ENCODE measurements at regions not wholly inside any gene's neighbourhood (a gene's known extent, or its start where the extent isn't known, plus 50 kb on each side); places are given as distances from the start of the nearest gene placed in this dataset.

GRCh38 chr2:228535396-228535795, 353.9 kb upstream of the SPHKAP start:
- CTCF ChIA-PET, result no interaction called here
- peaks cover 2% of the 10 kb centered on the region for H3K9me3 Mint-ChIP-seq
- TF ChIP-seq CTCF (IDR thresholded peaks at IDR 0.05), result no peak

GRCh38 chr2:228533156-228533555, 351.7 kb upstream of the SPHKAP start:
- ChIA-PET CTCF (no interaction called here), POLR2A (no interaction called here)
- Histone ChIP-seq H3K27ac (ENCODE audit: low read depth in 1 of 2, low read length in 2 of 2) (no peak overlapping the region), H3K4me3 (ENCODE audit: low read length) (no peak overlapping the region), H3K36me3 (ENCODE audit: insufficient read depth, low read length) (no peaks in the 10 kb centered on the region), H3K9me3 (ENCODE audit: control insufficient read depth in 1 of 2, insufficient read depth in 1 of 2, low read length in 2 of 2) (peaks cover 0 to 3% of the 10 kb centered on the region in 2 experiments), H3K4me1 (ENCODE audit: insufficient read depth, low read length) (no peaks in the 10 kb centered on the region), H3K27me3 (ENCODE audit: control insufficient read depth in 1 of 2, insufficient read depth in 2 of 2, low read length in 2 of 2) (no peaks in the 10 kb centered on the region)
- no peak for DNase-seq
- Mint-ChIP-seq H3K36me3 (ENCODE audit: low read depth) (no peaks in the 10 kb centered on the region), H3K9me3 (peaks cover 6% of the 10 kb centered on the region), H3K4me3 (no peak overlapping the region), H3K4me1 (ENCODE audit: low read depth) (no peaks in the 10 kb centered on the region), H3K27ac (no peak overlapping the region), H3K27me3 (no peaks in the 10 kb centered on the region)
- intact Hi-C loops (cut with DNase I, micrococcal nuclease), result no loop called here
- no peak for TF ChIP-seq CTCF (IDR thresholded peaks at IDR 0.05)
- no peak for ATAC-seq (ENCODE audit: poor library complexity)

More at GRCh38 chr2:228535396-228535795, 353.9 kb upstream of the SPHKAP start:
- no peaks in the 10 kb centered on the region for H3K27me3 ChIP-seq (ENCODE audit: control insufficient read depth in 1 of 2, insufficient read depth in 2 of 2, low read length in 2 of 2)
- no peaks in the 10 kb centered on the region for H3K4me1 Mint-ChIP-seq (ENCODE audit: low read depth)
- no peaks in the 10 kb centered on the region for H3K36me3 ChIP-seq (ENCODE audit: insufficient read depth, low read length)
- no peak for ATAC-seq (ENCODE audit: poor library complexity)
- H3K27me3 Mint-ChIP-seq, result no peaks in the 10 kb centered on the region
- POLR2A ChIA-PET, result no interaction called here
- H3K4me1 ChIP-seq (ENCODE audit: insufficient read depth, low read length), result no peaks in the 10 kb centered on the region
- H3K36me3 Mint-ChIP-seq (ENCODE audit: low read depth), result no peaks in the 10 kb centered on the region
- no peak overlapping the region for H3K4me3 ChIP-seq (ENCODE audit: low read length)
- H3K9me3 ChIP-seq (ENCODE audit: control insufficient read depth in 1 of 2, insufficient read depth in 1 of 2, low read length in 2 of 2), result peaks cover 0 to 8% of the 10 kb centered on the region in 2 experiments
- no peak for DNase-seq
- intact Hi-C loops (cut with DNase I, micrococcal nuclease), result no loop called here
- no peak overlapping the region for H3K4me3 Mint-ChIP-seq
- H3K27ac ChIP-seq (ENCODE audit: low read depth in 1 of 2, low read length in 2 of 2), result no peak overlapping the region
- no peak overlapping the region for H3K27ac Mint-ChIP-seq

GRCh38 chr2:228532233-228532632, 350.7 kb upstream of the SPHKAP start:
- ChIA-PET POLR2A (no interaction called here), CTCF (no interaction called here)
- Mint-ChIP-seq H3K4me3 (no peak overlapping the region), H3K4me1 (ENCODE audit: low read depth) (no peaks in the 10 kb centered on the region), H3K9me3 (peaks cover 6% of the 10 kb centered on the region), H3K36me3 (ENCODE audit: low read depth) (no peaks in the 10 kb centered on the region), H3K27me3 (no peaks in the 10 kb centered on the region), H3K27ac (no peak overlapping the region)
- Histone ChIP-seq H3K9me3 (ENCODE audit: control insufficient read depth in 1 of 2, insufficient read depth in 1 of 2, low read length in 2 of 2) (peaks cover 0 to 6% of the 10 kb centered on the region in 2 experiments), H3K4me1 (ENCODE audit: insufficient read depth, low read length) (no peaks in the 10 kb centered on the region), H3K36me3 (ENCODE audit: insufficient read depth, low read length) (no peaks in the 10 kb centered on the region), H3K27ac (ENCODE audit: low read depth in 1 of 2, low read length in 2 of 2) (no peak overlapping the region), H3K27me3 (ENCODE audit: control insufficient read depth in 1 of 2, insufficient read depth in 2 of 2, low read length in 2 of 2) (no peaks in the 10 kb centered on the region), H3K4me3 (ENCODE audit: low read length) (no peak overlapping the region)
- intact Hi-C loops (cut with DNase I, micrococcal nuclease), result no loop called here
- no peak for DNase-seq
- TF ChIP-seq CTCF (IDR thresholded peaks at IDR 0.05), result no peak
- ATAC-seq (ENCODE audit: poor library complexity), result no peak

All from CD4-positive, alpha-beta T cell (primary cell).